CD14-positive monocyte (primary cell): ENCODE measurements at regions not wholly inside any gene's neighbourhood (a gene's known extent, or its start where the extent isn't known, plus 50 kb on each side); places are given as distances from the start of the nearest gene placed in this dataset.

Source experiments
- DNase-seq, 3 donors: peaks; one replicate each; pipeline ENCODE4 v3.0.0-alpha.2; 2011 to 2022
- H2AFZ ChIP-seq: 2 replicates; pipeline ENCODE4 v1.6.0; 2012; ENCODE audit warnings: mild to moderate bottlenecking, low read depth, low read length, inconsistent platforms; ENCODE audit not compliant: insufficient read depth, poor library complexity, severe bottlenecking
- H3K27ac ChIP-seq, 2 donors: 1 replicate in 1 of 2; 2 replicates in 1 of 2; pipeline ENCODE4 v1.5.1; 2012 to 2013; ENCODE audit warnings: low read length in 2 of 2, control low read depth in 1 of 2, inconsistent platforms in 1 of 2, low read depth in 1 of 2, mild to moderate bottlenecking in 1 of 2
- H3K27me3 ChIP-seq, 2 donors: one replicate each; pipeline versions ENCODE4 v1.6.0 to v1.6.1; 2011 to 2013; ENCODE audit warnings: low read length in 2 of 2; ENCODE audit not compliant: control insufficient read depth in 2 of 2, insufficient read depth in 2 of 2
- H3K36me3 ChIP-seq, 2 donors: replicated peaks in 1 of 2; 1 replicate in 1 of 2; 2 replicates in 1 of 2; pipeline versions ENCODE4 v1.5.1 to v1.6.1; 2012 to 2013; ENCODE audit warnings: low read length in 2 of 2, control low read depth in 1 of 2, inconsistent platforms in 1 of 2, mild to moderate bottlenecking in 1 of 2; ENCODE audit not compliant: insufficient read depth in 2 of 2, control insufficient read depth in 1 of 2
- H3K4me1 ChIP-seq, 2 donors: 1 replicate in 1 of 2; 2 replicates in 1 of 2; pipeline versions ENCODE4 v1.5.1 to v1.6.1; 2012 to 2013; ENCODE audit warnings: low read length in 2 of 2, control low read depth in 1 of 2, inconsistent platforms in 1 of 2, mild to moderate bottlenecking in 1 of 2, moderate library complexity in 1 of 2; ENCODE audit not compliant: insufficient read depth in 2 of 2, control insufficient read depth in 1 of 2
- H3K4me2 ChIP-seq: replicated peaks from 2 replicates; pipeline ENCODE3; 2012; ENCODE audit warnings: low read length, moderate library complexity, mild to moderate bottlenecking; ENCODE audit not compliant: poor library complexity, severe bottlenecking; ENCODE audit errors: extremely low read depth
- H3K4me3 ChIP-seq, 3 experiments: fragments of 200-600 bp in 1 of 3; sonication (generic) in 1 of 3; replicated peaks in 1 of 3; 1 replicate in 2 of 3; 2 replicates in 1 of 3; pipeline ENCODE4 v1.5.1; 2011 to 2013; ENCODE audit warnings: low read length in 3 of 3, mild to moderate bottlenecking in 3 of 3, control low read depth in 2 of 3, low read depth in 2 of 3, inconsistent platforms in 1 of 3, moderate library complexity in 1 of 3
- H3K79me2 ChIP-seq: 2 replicates; pipeline ENCODE4 v1.6.0; 2012; ENCODE audit warnings: mild to moderate bottlenecking, control low read depth, inconsistent platforms, low read length, moderate library complexity; ENCODE audit not compliant: insufficient read depth
- H3K9ac ChIP-seq: 2 replicates; pipeline ENCODE4 v1.6.0; 2017; ENCODE audit warnings: low read length, mild to moderate bottlenecking; ENCODE audit not compliant: insufficient read depth, poor library complexity, severe bottlenecking
- H3K9me3 ChIP-seq, 2 donors: replicated peaks in 1 of 2; 1 replicate in 1 of 2; 2 replicates in 1 of 2; pipeline versions ENCODE4 v1.5.1 to v1.6.1; 2012 to 2013; ENCODE audit warnings: low read length in 2 of 2, control low read depth in 1 of 2; ENCODE audit not compliant: control insufficient read depth in 1 of 2, insufficient read depth in 1 of 2
- H4K20me1 ChIP-seq: 2 replicates; pipeline ENCODE4 v1.6.0; 2012; ENCODE audit warnings: mild to moderate bottlenecking, low read length, control low read depth, moderate library complexity; ENCODE audit not compliant: insufficient read depth
- H3K27ac Mint-ChIP-seq, 7 donors: one replicate each; pipeline ENCODE4 v1.8.0; 2020; ENCODE audit warnings: mild to moderate bottlenecking in 7 of 7, mixed read lengths in 7 of 7, moderate library complexity in 6 of 7, inconsistent platforms in 2 of 7
- H3K27me3 Mint-ChIP-seq, 3 donors: one replicate each; pipeline ENCODE4 v1.8.0; 2021 to 2022; ENCODE audit warnings: low read depth in 3 of 3, mild to moderate bottlenecking in 3 of 3, mixed read lengths in 3 of 3, moderate library complexity in 3 of 3, inconsistent platforms in 1 of 3
- H3K36me3 Mint-ChIP-seq, 2 donors: one replicate each; pipeline ENCODE4 v1.8.0; 2020; ENCODE audit warnings: mixed read lengths in 2 of 2, inconsistent platforms in 1 of 2, mild to moderate bottlenecking in 1 of 2
- H3K4me1 Mint-ChIP-seq: one replicate; pipeline ENCODE4 v1.8.0; 2020; ENCODE audit warnings: mild to moderate bottlenecking, mixed read lengths
- H3K4me3 Mint-ChIP-seq, 2 donors: one replicate each; pipeline ENCODE4 v1.8.0; 2020; ENCODE audit warnings: mild to moderate bottlenecking in 2 of 2, mixed read lengths in 2 of 2, moderate library complexity in 1 of 2
- H3K9me3 Mint-ChIP-seq, 7 donors: one replicate each; pipeline ENCODE4 v1.8.0; 2020 to 2022; ENCODE audit warnings: mixed read lengths in 7 of 7, mild to moderate bottlenecking in 6 of 7, moderate library complexity in 6 of 7, inconsistent platforms in 2 of 7
- CTCF ChIP-seq: fragments of 200-600 bp; IDR thresholded peaks from one replicate; pipeline ENCODE4 v1.8.0; 2022; ENCODE audit warnings: antibody characterized with exemption, mild to moderate bottlenecking
- WGBS: methylation state at CpG from one replicate; pipeline ENCODE4 v1.1.5; 2013; ENCODE audit warnings: missing lambda C conversion rate; ENCODE audit not compliant: insufficient coverage; 5-methylcytosine and 5-hydroxymethylcytosine counted together
- intact Hi-C, 2 donors: fragments of 100-400 bp; cut with micrococcal nuclease; formaldehyde crosslinking; loops; one replicate each; pipeline versions ENCODE4 v1.15.0 to v1.15.1; 2023

GRCh38 chr7:156017431-156017830 is 205.2 kb upstream of the SHH start:
- intact Hi-C loops, result no loop called here
- no peak overlapping the region for H2AFZ ChIP-seq
- peaks cover 3 to 8% (median 3%) of the 10 kb centered on the region in 3 donors for H3K27me3 Mint-ChIP-seq
- H3K79me2 ChIP-seq, result no peaks in the 10 kb centered on the region
- no peak for TF ChIP-seq CTCF
- H3K4me1 Mint-ChIP-seq, result no peaks in the 10 kb centered on the region
- H3K27ac Mint-ChIP-seq, result no peak overlapping the region
- peaks cover 2 to 18% (median 9%) of the 10 kb centered on the region in 7 donors for H3K9me3 Mint-ChIP-seq
- H3K4me2 ChIP-seq, result no peak overlapping the region
- H3K4me3 ChIP-seq, result no peak overlapping the region
- no peak overlapping the region for H3K27ac ChIP-seq
- H3K36me3 ChIP-seq, result no peaks in the 10 kb centered on the region
- H3K9me3 ChIP-seq, result peaks cover 0 to 3% of the 10 kb centered on the region in 2 donors
- H3K4me3 Mint-ChIP-seq, result no peak overlapping the region
- no peaks in the 10 kb centered on the region for H4K20me1 ChIP-seq
- WGBS, result 100% methylated on average over 5 of the region's 8 CpGs
- H3K4me1 ChIP-seq, result no peaks in the 10 kb centered on the region
- no peaks in the 10 kb centered on the region for H3K27me3 ChIP-seq
- H3K36me3 Mint-ChIP-seq, result no peaks in the 10 kb centered on the region
- DNase-seq, result no peak
- H3K9ac ChIP-seq, result no peak overlapping the region

GRCh38 chr7:156015237-156016020 is 203.2 kb upstream of the SHH start:
- H3K4me3 ChIP-seq, result no peak overlapping the region
- Mint-ChIP-seq H3K4me3 (no peak overlapping the region), H3K4me1 (no peaks in the 10 kb centered on the region), H3K9me3 (peaks cover 2 to 15% (median 8%) of the 10 kb centered on the region in 7 donors), H3K36me3 (no peaks in the 10 kb centered on the region), H3K27ac (no peak overlapping the region), H3K27me3 (peaks cover 0 to 7% (median 3%) of the 10 kb centered on the region in 3 donors)
- H3K9ac ChIP-seq, result no peak overlapping the region
- no peak for TF ChIP-seq CTCF
- H3K9me3 ChIP-seq, result peaks cover 0 to 3% of the 10 kb centered on the region in 2 donors
- H4K20me1 ChIP-seq, result no peaks in the 10 kb centered on the region
- H3K4me2 ChIP-seq, result no peak overlapping the region
- H3K4me1 ChIP-seq, result no peaks in the 10 kb centered on the region
- no peaks in the 10 kb centered on the region for H3K36me3 ChIP-seq
- H2AFZ ChIP-seq, result no peak overlapping the region
- no peaks in the 10 kb centered on the region for H3K27me3 ChIP-seq
- H3K27ac ChIP-seq, result no peak overlapping the region
- DNase-seq, result no peak
- no peaks in the 10 kb centered on the region for H3K79me2 ChIP-seq
- intact Hi-C loops, result no loop called here
- 95% methylated on average over 8 of the region's 17 CpGs for WGBS
